Heart left ventricle (tissue), 16 donors: ENCODE measurements at regions not wholly inside any gene's neighbourhood (a gene's known extent, or its start where the extent isn't known, plus 50 kb on each side); places are given as distances from the start of the nearest gene placed in this dataset.

Source experiments
- ATAC-seq, 4 donors: fragments of 200-7000 bp; cut with Tn5 transposase; one replicate each; pipeline ENCODE4 v1.9.1; 2020 to 2022; ENCODE audit warnings: moderate library complexity in 4 of 4, mild to moderate bottlenecking in 3 of 4, moderate number of reproducible peaks in 1 of 4
- DNase-seq, 5 donors: peaks; one replicate each; pipeline ENCODE4 v3.0.0-alpha.2; 2020
- H3K27ac ChIP-seq, 12 donors: fragments of 200-600 bp; sonication (generic) in 4 of 12; one replicate each; pipeline versions ENCODE4 v1.5.0 to v1.8.0; 2016 to 2022; ENCODE audit warnings: mild to moderate bottlenecking in 2 of 12
- H3K27me3 ChIP-seq, 9 donors: fragments of 200-600 bp; sonication (generic) in 2 of 9; one replicate each; pipeline versions ENCODE4 v1.5.1 to v1.8.0; 2016 to 2022; ENCODE audit warnings: mild to moderate bottlenecking in 3 of 9
- H3K36me3 ChIP-seq, 9 donors: fragments of 200-600 bp; sonication (generic) in 2 of 9; one replicate each; pipeline versions ENCODE4 v1.5.0 to v1.8.0; 2018 to 2022; ENCODE audit warnings: mild to moderate bottlenecking in 2 of 9
- H3K4me1 ChIP-seq, 12 donors: fragments of 200-600 bp; sonication (generic) in 4 of 12; one replicate each; pipeline versions ENCODE4 v1.5.0 to v1.8.0; 2016 to 2022; ENCODE audit warnings: mild to moderate bottlenecking in 3 of 12
- H3K4me3 ChIP-seq, 12 donors: fragments of 200-600 bp; sonication (generic) in 4 of 12; one replicate each; pipeline versions ENCODE4 v1.5.0 to v1.8.0; 2017 to 2022; ENCODE audit warnings: mild to moderate bottlenecking in 9 of 12, moderate library complexity in 4 of 12
- H3K9me3 ChIP-seq, 12 donors: fragments of 200-600 bp; sonication (generic) in 4 of 12; one replicate each; pipeline versions ENCODE4 v1.5.0 to v1.8.0; 2016 to 2022; ENCODE audit warnings: mild to moderate bottlenecking in 1 of 12
- CTCF ChIP-seq, 12 donors: fragments of 200-600 bp; sonication (generic) in 4 of 12; IDR thresholded peaks; one replicate each; pipeline versions ENCODE4 v1.5.0 to v1.8.0; 2018 to 2022; ENCODE audit warnings: antibody characterized with exemption in 12 of 12, mild to moderate bottlenecking in 5 of 12
- POLR2A ChIP-seq, 2 donors: fragments of 450-650 bp; IDR thresholded peaks; one replicate each; pipeline ENCODE4 v1.6.1; 2017; ENCODE audit warnings: antibody characterized with exemption in 2 of 2, mild to moderate bottlenecking in 2 of 2, moderate library complexity in 2 of 2
- WGBS, 4 donors: extraction: QIAGEN DNeasy Blood & Tissue Kit in 2 of 4; methylation state at CpG; one replicate each; pipeline versions ENCODE4 v1.1.5 to v1.1.7; 2013 to 2018; 5-methylcytosine and 5-hydroxymethylcytosine counted together
- intact Hi-C, 10 donors: fragments of 100-400 bp; cut with DNase I; formaldehyde crosslinking; loops; one replicate each; pipeline versions ENCODE4 v1.11.1 to v1.14.2; 2022
- donor health status: ischemic (EF 13 %, LVEDD 7.1; RV severe dilation, severe dysfunction).
- donor health status: healthy with polysubstance abuse.
- donor health status: DM: no; HTN: yes; CAD: no.
- donor health status: DM: no; HTN: no; CAD: no.
- donor health status: ischemic (EF 25% LVEDD 6.9; RV normal size, moderate dysfunction).
- donor health status: ischemic (EF 25% LVEDD 5.7; RV mildly dilated, moderate dysfunction).
- donor health status: healthy.
- donor health status: DM: yes; HTN: yes; CAD: no.
- donor health status: ischemic (EF 35%, LVEDD 5.7; RV mildly dilated, moderate dysfunction).
- donor health status: nonischemic (EF 11% LVEDD 7.7; RV severe dilation, severe dysfunction).
- donor health status: DM: yes; HTN: yes; CAD: no.
- donor health status: PGD.
- donor health status: ischemic (EF 29% LVEDD 5.4; RV normal size, mild dysfunction).
- donor health status: nonischemic (EF 23%, LVEDD 6.1; RV moderate dilation, normal function).

- WGBS, 4 donors = 21 to 40% (median 36%) methylated on average over 4 of the region's 4 CpGs
- no peaks in the 10 kb centered on the region for H3K4me1 ChIP-seq
- no peak overlapping the region for H3K4me3 ChIP-seq
- peaks cover 0 to 59% (median 13%) of the 10 kb centered on the region in 9 donors for H3K27me3 ChIP-seq
- no peaks in the 10 kb centered on the region for H3K36me3 ChIP-seq
- H3K27ac ChIP-seq = no peak overlapping the region
- TF ChIP-seq CTCF (IDR thresholded peaks at IDR 0.05) = no peak
- no peak for TF ChIP-seq POLR2A (IDR thresholded peaks at IDR 0.05)
- peaks cover 0 to 11% (median 0%) of the 10 kb centered on the region in 12 donors for H3K9me3 ChIP-seq
- intact Hi-C loops = no loop called here
- ATAC-seq (no peak), DNase-seq (no peak)
Measured at GRCh38 chr15:59819092-59819491, 130.0 kb upstream of the BNIP2 start.

- WGBS, 4 donors = 38 to 55% (median 47%) methylated on average over 6 of the region's 6 CpGs
- H3K4me3 ChIP-seq = no peak overlapping the region
Measured at GRCh38 chr15:59818336-59818735, 129.2 kb upstream of the BNIP2 start.

GRCh38 chr15:59817834-59818233 is 128.7 kb upstream of the BNIP2 start:
- WGBS, 4 donors = 54 to 67% (median 63%) methylated on average over 5 of the region's 5 CpGs
- intact Hi-C loops = no loop called here

More at GRCh38 chr15:59818336-59818735, 129.2 kb upstream of the BNIP2 start:
- peaks cover 0 to 5% (median 0%) of the 10 kb centered on the region in 12 donors for H3K9me3 ChIP-seq
- no peak for DNase-seq
- no peaks in the 10 kb centered on the region for H3K4me1 ChIP-seq
- no peak overlapping the region for H3K27ac ChIP-seq
- H3K27me3 ChIP-seq = peaks cover 0 to 59% (median 13%) of the 10 kb centered on the region in 9 donors
- intact Hi-C loops = no loop called here
- TF ChIP-seq CTCF (IDR thresholded peaks at IDR 0.05) = no peak
- no peak for TF ChIP-seq POLR2A (IDR thresholded peaks at IDR 0.05)
- no peaks in the 10 kb centered on the region for H3K36me3 ChIP-seq
- ATAC-seq = no peak

GRCh38 chr15:59817053-59817452 is 127.9 kb upstream of the BNIP2 start:
- Histone ChIP-seq H3K27me3 (peaks cover 0 to 65% (median 13%) of the 10 kb centered on the region in 9 donors), H3K4me3 (no peak overlapping the region), H3K9me3 (no peaks in the 10 kb centered on the region), H3K27ac (no peak overlapping the region), H3K4me1 (no peaks in the 10 kb centered on the region), H3K36me3 (no peaks in the 10 kb centered on the region)
- TF ChIP-seq POLR2A (IDR thresholded peaks at IDR 0.05) (no peak), CTCF (IDR thresholded peaks at IDR 0.05) (no peak)
- intact Hi-C loops = no loop called here
- WGBS, 4 donors = 58 to 76% (median 66%) methylated on average over 1 of the region's 1 CpG
- ATAC-seq (no peak), DNase-seq (no peak)

More at GRCh38 chr15:59817834-59818233, 128.7 kb upstream of the BNIP2 start:
- no peak for DNase-seq
- ATAC-seq = no peak
- H3K4me1 ChIP-seq = no peaks in the 10 kb centered on the region
- no peaks in the 10 kb centered on the region for H3K36me3 ChIP-seq
- no peak overlapping the region for H3K27ac ChIP-seq
- H3K9me3 ChIP-seq = peaks cover 0 to under 1% (median 0%) of the 10 kb centered on the region in 12 donors
- peaks cover 0 to 61% (median 13%) of the 10 kb centered on the region in 9 donors for H3K27me3 ChIP-seq
- TF ChIP-seq CTCF (IDR thresholded peaks at IDR 0.05) (no peak), POLR2A (IDR thresholded peaks at IDR 0.05) (no peak)
- H3K4me3 ChIP-seq = no peak overlapping the region
